Left ventricle myocardium inferior (tissue), 1 donor: ENCODE measurements at regions not wholly inside any gene's neighbourhood (a gene's known extent, or its start where the extent isn't known, plus 50 kb on each side); places are given as distances from the start of the nearest gene placed in this dataset.

Source experiments
- DNase-seq: peaks from one replicate; pipeline ENCODE4 v3.0.0-alpha.2; 2020
- H3K27ac ChIP-seq: fragments of 200-600 bp; replicated peaks from 2 replicates; pipeline ENCODE4 v1.8.0; 2021
- H3K27me3 ChIP-seq: fragments of 200-600 bp; 2 replicates; pipeline ENCODE4 v1.8.0; 2021; ENCODE audit warnings: low read depth
- H3K36me3 ChIP-seq: fragments of 200-600 bp; 2 replicates; pipeline ENCODE4 v1.8.0; 2021
- H3K4me1 ChIP-seq: fragments of 200-600 bp; 2 replicates; pipeline ENCODE4 v1.8.0; 2021
- H3K4me3 ChIP-seq: fragments of 200-600 bp; 2 replicates; pipeline ENCODE4 v1.8.0; 2021; ENCODE audit warnings: mild to moderate bottlenecking, moderate library complexity
- H3K9me3 ChIP-seq: fragments of 200-600 bp; replicated peaks from 2 replicates; pipeline ENCODE4 v1.8.0; 2021
- CTCF ChIP-seq: fragments of 200-600 bp; IDR thresholded peaks from 2 replicates; pipeline ENCODE4 v1.8.0; 2021; ENCODE audit warnings: antibody characterized with exemption, mild to moderate bottlenecking, borderline replicate concordance
- intact Hi-C: fragments of 100-400 bp; cut with micrococcal nuclease; formaldehyde crosslinking; loops from one replicate; pipeline ENCODE4 v1.11.0; 2022
- donor health status: DM: no; HTN: yes; CAD: no; lungs with severe emphysema.

GRCh38 chr11:116403794-116404461 lies 368.9 kb downstream of the BUD13 start:
- intact Hi-C loops: no loop called here
- no peaks in the 10 kb centered on the region for H3K4me1 ChIP-seq
- H3K36me3 ChIP-seq: no peaks in the 10 kb centered on the region
- no peak overlapping the region for H3K4me3 ChIP-seq
- no peaks in the 10 kb centered on the region for H3K9me3 ChIP-seq
- H3K27ac ChIP-seq: no peak overlapping the region
- H3K27me3 ChIP-seq: peaks cover 20% of the 10 kb centered on the region
- no peak for TF ChIP-seq CTCF
- DNase-seq: no peak

- DNase-seq: no peak
- no peak overlapping the region for H3K27ac ChIP-seq
- H3K36me3 ChIP-seq: no peaks in the 10 kb centered on the region
- no peak overlapping the region for H3K4me3 ChIP-seq
- intact Hi-C loops: no loop called here
- no peaks in the 10 kb centered on the region for H3K9me3 ChIP-seq
- no peak for TF ChIP-seq CTCF
- peaks cover 21% of the 10 kb centered on the region for H3K27me3 ChIP-seq
- H3K4me1 ChIP-seq: no peaks in the 10 kb centered on the region
These were observed 372.7 kb downstream of the BUD13 start for GRCh38 chr11:116400081-116400480.

- H3K9me3 ChIP-seq: peaks cover 17% of the 10 kb centered on the region
- no peak for TF ChIP-seq CTCF
- intact Hi-C loops: no loop called here
- no peaks in the 10 kb centered on the region for H3K4me1 ChIP-seq
- H3K36me3 ChIP-seq: no peaks in the 10 kb centered on the region
- no peak for DNase-seq
- no peak overlapping the region for H3K27ac ChIP-seq
- H3K27me3 ChIP-seq: peaks cover 31% of the 10 kb centered on the region
- H3K4me3 ChIP-seq: no peak overlapping the region
These were observed 375.1 kb downstream of the BUD13 start for GRCh38 chr11:116397602-116398084.

- no peak overlapping the region for H3K27ac ChIP-seq
- H3K27me3 ChIP-seq: peaks cover 39% of the 10 kb centered on the region
- peaks cover 17% of the 10 kb centered on the region for H3K9me3 ChIP-seq
- H3K4me3 ChIP-seq: no peak overlapping the region
- H3K36me3 ChIP-seq: no peaks in the 10 kb centered on the region
- no peak for DNase-seq
- no peak for TF ChIP-seq CTCF
- intact Hi-C loops: no loop called here
- no peaks in the 10 kb centered on the region for H3K4me1 ChIP-seq
These were observed 376.5 kb downstream of the BUD13 start for GRCh38 chr11:116396331-116396730.

- Histone ChIP-seq H3K27me3 (peaks cover 36% of the 10 kb centered on the region), H3K36me3 (no peaks in the 10 kb centered on the region), H3K27ac (no peak overlapping the region), H3K9me3 (peaks cover 17% of the 10 kb centered on the region), H3K4me3 (no peak overlapping the region), H3K4me1 (no peaks in the 10 kb centered on the region)
- no peak for DNase-seq
- intact Hi-C loops: no loop called here
- no peak for TF ChIP-seq CTCF
These were observed 378.8 kb downstream of the BUD13 start for GRCh38 chr11:116394022-116394421.
